ENCODE measurements at regions not wholly inside any gene's neighbourhood (a gene's known extent, or its start where the extent isn't known, plus 50 kb on each side); places are given as distances from the start of the nearest gene placed in this dataset.
A peak's percentile ranks its signal among the peaks of the same experiment; 100 is the strongest.
"Not testable (repeated sequence)": the region's sequence is repeated elsewhere in the genome, so short reads cannot be mapped to it uniquely, and the experiment has no call there.

DNA sequence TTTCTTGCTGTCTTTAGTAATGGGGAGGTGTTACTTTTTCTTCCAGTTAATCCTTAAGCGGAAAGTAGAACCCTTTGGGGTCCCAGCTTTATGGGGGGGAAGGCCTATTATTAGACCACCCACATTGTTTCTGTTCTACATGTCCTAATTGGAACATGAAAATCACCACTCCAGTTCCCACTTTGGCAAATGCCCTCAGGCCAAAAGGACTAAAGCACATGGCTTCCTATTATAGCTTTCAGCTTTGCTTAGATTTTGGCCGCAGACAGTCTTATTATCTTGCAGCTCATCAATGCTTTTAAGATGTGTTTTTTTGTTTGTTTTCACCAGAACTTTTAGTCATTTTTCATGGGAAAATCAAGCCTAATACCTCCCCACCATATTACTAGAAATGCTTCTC lies 296.8 kb upstream of the ANKH start:
- no peak for DNase-seq

DNA sequence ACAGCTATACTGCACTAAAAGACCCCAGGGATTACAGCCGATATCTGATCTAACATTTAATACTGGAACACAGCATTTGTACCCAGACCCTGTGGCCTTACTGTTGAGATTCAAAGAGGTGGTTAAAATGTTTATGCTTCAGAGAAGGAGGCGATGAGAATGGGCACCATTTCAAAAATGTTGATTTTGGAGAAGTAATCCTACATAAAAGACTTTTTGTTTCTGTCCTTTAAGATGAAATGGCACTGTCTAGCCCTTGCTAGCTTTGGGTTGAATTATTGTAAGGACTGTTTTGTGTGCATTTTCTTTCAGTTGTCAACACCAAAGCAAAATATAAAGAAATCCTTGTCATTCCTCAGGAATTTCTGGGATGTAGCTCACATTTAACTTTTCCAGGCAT lies 288.5 kb upstream of the ANKH start:
- no peak for DNase-seq

DNA sequence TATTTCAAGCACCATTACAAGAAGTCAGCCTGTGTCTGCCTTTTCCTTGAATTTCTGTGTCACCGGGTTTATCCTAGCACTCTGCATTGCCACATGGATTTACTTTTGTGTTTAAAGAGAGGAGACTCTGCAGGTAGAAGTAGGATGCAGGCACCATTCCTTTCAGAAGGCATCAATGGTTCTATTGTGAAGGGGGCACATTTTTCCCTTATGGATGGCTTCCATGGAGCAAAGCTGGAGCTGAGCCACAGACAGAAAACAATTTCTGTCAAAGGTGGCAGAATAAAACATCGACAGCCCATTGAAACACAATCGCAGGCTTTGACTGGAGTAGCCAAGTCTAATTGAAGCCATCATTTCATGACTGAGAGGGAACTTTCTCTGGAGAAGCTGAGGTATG lies 288.0 kb upstream of the ANKH start:
- DNase-seq = no peak

DNA sequence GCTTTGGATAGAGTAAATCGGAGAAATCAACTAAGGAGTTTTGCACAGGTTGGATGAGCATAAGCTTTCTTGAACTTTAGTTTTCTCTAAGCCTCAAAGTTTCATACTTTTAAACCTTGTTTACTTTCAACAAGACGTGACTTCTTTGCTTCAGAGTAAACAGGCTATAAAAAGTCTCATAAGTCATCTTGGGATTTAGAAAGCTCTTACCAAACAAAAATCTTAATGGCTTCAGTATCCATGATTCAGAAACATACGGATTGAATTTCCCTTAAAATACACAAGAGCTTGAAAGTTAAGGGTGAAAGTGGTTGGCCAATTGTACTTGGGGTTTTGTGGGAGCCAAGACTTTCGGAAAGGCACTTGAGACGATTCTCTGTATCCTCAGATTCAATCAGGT lies 270.9 kb upstream of the ANKH start:
- no peak for DNase-seq

GRCh38 chr5:15137414-15137813 lies 265.8 kb upstream of the ANKH start:
- no peak for DNase-seq

GRCh38 chr5:15135661-15136060 lies 264.1 kb upstream of the ANKH start:
- DNase-seq = no peak

GRCh38 chr5:15133456-15133965 lies 261.9 kb upstream of the ANKH start:
- DNase-seq = no peak

DNA sequence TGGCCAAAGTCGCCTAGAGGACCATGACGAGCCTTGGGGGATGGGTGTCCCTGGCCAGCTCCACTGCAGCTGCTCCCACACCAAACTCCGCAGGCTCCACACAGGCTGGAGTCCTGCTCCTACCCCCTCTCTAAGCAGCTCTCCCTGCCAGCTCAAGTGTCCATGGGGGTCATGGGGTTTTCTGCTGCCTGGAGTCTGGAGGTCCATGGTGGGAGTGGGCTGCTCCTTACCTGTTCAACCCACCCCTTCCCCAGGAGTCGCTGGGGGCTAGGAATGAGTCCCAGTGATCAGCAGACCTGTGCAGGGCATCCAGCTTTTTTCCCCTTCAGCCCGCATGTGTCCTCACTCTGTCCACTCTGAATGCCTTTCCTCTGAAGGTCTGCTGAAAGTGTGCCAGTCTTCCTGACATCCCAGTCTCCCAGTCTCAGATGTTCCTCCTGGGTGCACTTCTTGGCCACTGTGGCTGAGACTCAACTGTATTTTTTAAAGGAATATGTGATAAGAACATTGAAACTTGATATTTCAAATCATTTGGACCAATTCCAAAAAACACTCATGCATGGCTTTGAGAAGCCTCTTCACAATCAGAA lies 261.3 kb upstream of the ANKH start:
- no peak for DNase-seq

DNA sequence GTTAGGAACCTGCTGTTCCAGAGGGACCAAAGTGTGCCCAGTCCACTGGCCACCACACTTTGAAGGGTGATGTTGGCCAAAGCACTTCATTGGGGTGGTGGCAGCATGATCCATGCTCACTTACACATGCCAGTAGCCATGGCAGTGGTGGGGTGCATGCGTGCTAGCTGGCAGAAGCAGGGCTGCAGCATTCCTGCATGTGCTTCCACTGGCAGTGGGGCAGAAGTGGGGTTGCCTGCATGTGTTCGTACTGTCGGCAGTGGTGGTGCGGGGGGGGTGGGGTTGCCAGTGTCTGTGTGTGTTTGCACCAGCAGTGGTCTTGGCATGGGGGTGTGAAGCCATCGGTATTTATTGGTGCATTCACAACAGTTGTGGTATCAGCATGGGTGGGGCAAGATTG lies 260.3 kb upstream of the ANKH start:
- no peak for DNase-seq

DNA sequence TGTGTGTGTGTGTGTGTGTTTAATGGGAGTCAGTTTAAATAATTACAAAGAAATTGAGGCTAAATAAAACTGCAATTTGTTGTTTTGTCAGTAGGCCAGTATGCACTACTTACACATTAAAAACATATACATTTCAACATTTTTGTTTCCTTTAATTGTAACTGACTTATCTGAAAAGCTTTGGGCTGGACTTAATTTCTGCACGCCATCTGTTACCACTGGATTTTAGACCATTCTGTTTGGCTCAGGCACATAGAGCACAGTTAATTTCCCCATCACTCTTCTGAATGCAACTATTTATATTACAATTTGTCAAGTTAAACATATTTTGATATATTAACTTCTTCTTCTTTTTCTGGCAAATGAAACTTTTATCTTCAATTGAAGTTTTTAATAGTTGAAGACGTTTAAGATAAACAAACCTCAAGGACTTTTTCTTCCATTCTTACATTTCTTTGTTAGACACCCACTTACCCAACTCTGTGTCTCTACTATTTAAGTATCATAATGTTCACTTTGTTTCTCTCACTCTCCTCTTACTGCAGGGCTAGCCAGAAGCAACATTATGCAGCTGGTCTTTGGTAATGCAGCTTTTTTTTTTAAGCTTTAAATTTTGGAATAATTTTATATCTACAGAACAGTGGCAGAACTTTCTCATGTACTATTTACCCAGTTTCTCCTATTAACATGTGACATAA lies 253.4 kb upstream of the ANKH start:
- DNase-seq = no peak

DNA sequence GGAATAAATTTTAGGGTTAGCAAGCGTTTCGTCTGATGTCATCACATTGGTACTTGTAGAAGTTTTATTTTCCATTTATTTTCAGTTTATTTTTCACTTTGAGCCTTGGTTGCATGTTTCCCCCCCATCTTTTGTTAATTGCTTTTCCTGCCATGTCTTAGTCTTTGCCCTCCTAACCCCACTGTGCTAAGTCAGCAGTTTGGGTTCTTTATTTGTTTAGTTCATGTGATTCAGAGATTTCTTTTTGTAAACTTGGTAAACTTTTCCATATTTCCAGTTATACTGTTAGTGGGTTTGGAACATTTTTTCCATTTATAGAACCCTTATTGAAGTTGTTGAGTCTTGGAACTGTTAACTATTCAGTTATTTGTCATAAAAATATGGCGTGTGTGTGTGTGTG lies 252.9 kb upstream of the ANKH start:
- no peak for DNase-seq

GRCh38 chr5:15117688-15118087 lies 246.1 kb upstream of the ANKH start:
- no peak for DNase-seq

DNA sequence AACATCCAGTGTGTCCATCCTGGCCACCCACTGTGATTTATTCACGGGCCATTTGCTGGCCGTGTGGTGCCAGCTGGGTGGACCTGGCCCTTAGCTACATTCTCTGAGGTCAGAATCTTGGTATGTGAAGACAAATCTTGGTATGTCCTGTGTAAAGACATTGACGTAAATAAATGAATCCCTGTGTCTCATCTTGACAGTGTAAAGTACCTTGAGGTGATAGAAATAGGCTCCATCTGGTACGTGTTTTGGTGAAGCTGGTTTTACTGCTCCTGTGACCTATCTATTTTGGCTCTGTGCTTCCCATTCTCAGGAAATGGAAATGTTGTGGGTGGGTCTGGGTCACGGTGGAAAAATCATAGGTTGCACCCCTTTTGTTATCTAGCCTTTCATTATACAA lies 245.4 kb upstream of the ANKH start:
- DNase-seq = no peak

DNA sequence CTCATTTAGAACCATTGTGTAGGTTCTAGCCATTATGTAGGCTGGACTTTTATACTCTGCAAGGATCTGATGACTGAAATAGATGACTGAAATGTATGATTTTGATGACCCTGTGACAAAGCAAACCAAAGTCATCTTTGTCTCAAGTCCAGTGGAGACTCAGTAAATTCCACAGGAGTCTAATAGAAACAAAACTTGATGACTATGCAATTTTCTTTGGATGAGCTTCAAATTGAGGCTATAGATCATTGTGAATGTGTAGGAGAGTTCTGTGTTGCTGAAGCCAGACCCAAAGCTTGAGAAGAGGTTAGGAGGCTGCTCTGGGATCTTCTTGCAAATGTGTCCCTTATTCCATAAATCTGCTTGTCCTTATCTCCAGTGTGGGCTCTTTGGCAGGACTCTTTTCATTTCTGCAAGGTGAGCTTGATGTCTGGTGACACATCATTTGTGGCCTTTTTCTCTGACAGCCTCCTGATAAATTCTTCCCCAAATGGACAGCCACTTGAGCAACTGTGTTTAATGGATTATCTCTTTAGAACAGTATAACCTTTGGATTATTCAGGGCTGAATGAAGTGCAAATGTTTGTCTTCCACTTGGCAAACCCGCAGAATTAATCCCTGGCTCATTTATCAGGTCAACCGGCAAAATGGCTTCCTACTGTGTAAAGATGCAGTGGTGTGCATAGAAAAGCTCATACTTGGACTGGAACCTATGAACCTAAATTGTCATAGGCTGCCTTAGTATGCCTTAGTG lies 235.1 kb upstream of the ANKH start:
- no peak for DNase-seq

- DNase-seq = peak; percentile 13
These were observed 234.3 kb upstream of the ANKH start for GRCh38 chr5:15105799-15106393.

DNA sequence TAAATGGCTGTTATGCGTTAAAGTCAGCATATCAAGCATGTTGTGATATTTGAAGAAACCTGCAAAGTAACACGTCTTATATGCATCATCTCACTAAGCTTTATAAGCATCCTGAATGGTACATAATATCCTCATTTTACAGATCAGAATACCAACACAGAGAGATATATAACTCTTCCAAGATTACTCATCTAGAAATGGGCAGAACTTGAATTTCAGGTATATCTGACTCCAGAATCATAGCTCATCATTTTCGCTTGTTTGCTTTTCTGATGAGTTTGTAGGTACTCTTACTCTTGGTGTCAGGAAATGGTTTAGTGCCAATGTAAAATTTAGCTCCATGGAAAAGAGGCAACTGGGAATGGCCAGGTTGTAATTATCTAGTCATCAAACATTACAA lies 232.3 kb upstream of the ANKH start:
- DNase-seq = no peak

- no peak for DNase-seq
These were observed 231.6 kb upstream of the ANKH start for GRCh38 chr5:15103130-15103529.

DNA sequence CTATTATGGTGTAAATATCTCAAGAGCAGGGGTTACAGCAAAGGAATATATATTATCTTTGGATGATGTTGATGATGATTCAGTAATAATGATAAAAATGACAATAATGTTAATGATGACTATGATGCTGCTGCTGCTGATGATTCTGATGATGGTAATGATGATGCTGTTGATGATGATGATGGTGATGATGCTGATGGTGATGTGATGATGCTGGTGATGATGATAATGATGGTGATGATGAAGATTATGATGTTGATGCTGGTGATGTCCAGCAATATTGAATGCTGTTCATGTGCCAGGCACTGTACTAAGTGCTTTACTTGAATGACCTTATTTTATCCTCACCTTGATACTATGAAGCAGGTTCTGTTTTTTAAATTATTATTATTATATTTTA lies 226.0 kb upstream of the ANKH start:
- no peak for DNase-seq

DNA sequence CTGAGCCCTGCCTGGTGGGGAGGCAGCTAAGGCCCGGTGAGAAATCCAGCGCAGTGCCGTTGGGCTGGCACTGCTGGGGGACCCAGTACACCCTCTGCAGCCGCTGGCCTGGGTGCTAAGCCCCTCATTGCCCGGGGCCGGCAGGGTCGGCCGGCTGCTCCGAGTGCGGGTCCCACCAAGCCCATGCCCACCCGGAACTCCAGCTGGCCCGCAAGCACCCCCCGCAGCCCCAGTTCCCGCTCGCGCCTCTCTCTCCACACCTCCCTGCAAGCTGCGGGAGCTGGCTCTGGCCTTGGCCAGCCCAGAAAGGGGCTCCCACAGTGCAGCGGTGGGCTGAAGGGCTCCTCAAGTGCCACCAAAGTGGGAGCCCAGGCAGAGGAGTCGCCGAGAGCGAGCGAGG lies 225.1 kb upstream of the ANKH start:
- DNase-seq = not testable (repeated sequence)

GRCh38 chr5:15092801-15093200 lies 221.2 kb upstream of the ANKH start:
- no peak for DNase-seq

DNA sequence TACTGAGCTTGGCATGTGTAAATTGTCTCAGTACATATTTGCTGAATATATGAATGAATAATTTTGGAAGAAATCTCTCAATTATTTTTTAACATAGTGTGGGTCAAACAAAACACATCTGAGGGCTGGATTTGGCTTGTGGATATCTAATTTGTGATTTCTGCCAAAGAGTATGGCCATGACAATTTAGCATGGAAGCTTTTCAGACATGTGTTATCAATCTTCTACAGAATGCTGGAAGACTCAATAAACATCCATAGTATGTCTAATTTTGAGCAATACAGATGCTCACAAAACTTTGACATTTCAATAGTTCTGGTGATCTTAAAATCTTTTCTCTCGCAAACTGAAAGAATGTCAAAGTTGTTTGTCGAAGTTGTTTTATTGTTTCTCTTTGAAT lies 214.1 kb upstream of the ANKH start:
- no peak for DNase-seq

GRCh38 chr5:15082096-15082495 lies 210.5 kb upstream of the ANKH start:
- no peak for DNase-seq

DNA sequence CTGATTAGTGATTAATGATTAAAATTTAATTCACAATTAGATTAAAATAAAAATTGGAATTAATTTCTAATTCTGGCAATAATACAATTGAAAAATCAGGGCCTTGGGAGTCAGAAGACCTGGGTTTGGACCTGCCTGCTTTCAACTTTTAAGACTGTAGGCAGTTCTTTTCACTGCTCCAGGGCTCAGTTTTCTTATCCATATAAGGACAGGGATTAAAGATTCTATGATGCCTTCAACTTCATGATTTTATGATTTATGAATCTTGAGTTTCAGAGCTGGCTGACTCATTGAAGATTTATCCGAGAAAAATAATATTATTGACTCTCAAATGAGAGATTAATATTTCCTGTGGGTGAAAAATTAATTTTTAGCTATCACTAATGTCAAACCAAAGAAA lies 208.6 kb upstream of the ANKH start:
- DNase-seq = no peak

GRCh38 chr5:15079566-15079965 lies 208.0 kb upstream of the ANKH start:
- no peak for DNase-seq

Measured in NCI-H2081 treated with DMSO at 0.1 percent for 48 hours (cell line).